PC-9 (cell line): ENCODE measurements at regions not wholly inside any gene's neighbourhood (a gene's known extent, or its start where the extent isn't known, plus 50 kb on each side); places are given as distances from the start of the nearest gene placed in this dataset.
"Not testable (repeated sequence)": the region's sequence is repeated elsewhere in the genome, so short reads cannot be mapped to it uniquely, and the experiment has no call there.

ENCODE experiments used
- CTCF ChIP-seq: fragments of 200-600 bp; sonication (generic); conservative IDR thresholded peaks from 2 replicates; pipeline ENCODE4 v1.6.1; 2017; ENCODE audit warnings: mixed run types, antibody characterized with exemption, mild to moderate bottlenecking, moderate library complexity
- EZH2 ChIP-seq: fragments of 200-600 bp; sonication (generic); IDR thresholded peaks from 2 replicates; pipeline ENCODE4 v1.8.0; 2017; ENCODE audit warnings: antibody characterized with exemption, low read depth

DNA sequence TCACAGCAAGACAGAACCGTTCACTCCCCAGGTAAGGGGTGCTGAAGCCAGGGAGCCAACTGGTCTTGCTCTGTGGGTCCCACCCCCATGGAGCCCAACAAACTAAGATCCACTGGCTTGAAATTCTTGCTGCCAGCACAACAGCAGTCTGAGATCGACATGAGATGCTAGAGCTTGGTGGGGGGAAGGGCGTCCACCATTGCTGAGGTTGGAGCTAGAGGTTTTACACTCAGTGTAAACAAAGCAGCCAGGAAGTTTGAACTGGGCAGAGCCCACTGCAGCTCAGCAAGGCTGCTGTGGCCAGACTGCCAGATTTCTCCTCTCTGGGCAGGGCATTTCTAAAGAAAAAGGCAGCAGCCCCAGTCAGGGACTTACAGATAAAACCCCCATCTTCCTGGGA, 1419.9 kb upstream of the ADGRL3 start:
- TF ChIP-seq CTCF, EZH2: not testable (repeated sequence)
